ENCODE measurements at regions not wholly inside any gene's neighbourhood (a gene's known extent, or its start where the extent isn't known, plus 50 kb on each side); places are given as distances from the start of the nearest gene placed in this dataset.

- Histone ChIP-seq H3K4me3 (ENCODE audit: low read depth, low read length) (no peak overlapping the region), H3K9ac (ENCODE audit: low read depth, low read length) (no peak overlapping the region), H3K4me1 (ENCODE audit: control insufficient read depth, insufficient read depth, low read length) (peaks cover 2% of the 10 kb centered on the region), H3K27me3 (ENCODE audit: control insufficient read depth, insufficient read depth, low read length) (no peaks in the 10 kb centered on the region), H3K9me3 (ENCODE audit: control insufficient read depth, insufficient read depth, low read length) (no peaks in the 10 kb centered on the region), H3K36me3 (ENCODE audit: control insufficient read depth, insufficient read depth, low read length) (no peaks in the 10 kb centered on the region)
Observed at GRCh38 chr6:14328163-14328562, 210.6 kb downstream of the CD83 start.

GRCh38 chr6:14333556-14334305 lies 216.2 kb downstream of the CD83 start:
- no peaks in the 10 kb centered on the region for H3K36me3 ChIP-seq (ENCODE audit: control insufficient read depth, insufficient read depth, low read length)
- peaks cover 2% of the 10 kb centered on the region for H3K4me1 ChIP-seq (ENCODE audit: control insufficient read depth, insufficient read depth, low read length)
- H3K9me3 ChIP-seq (ENCODE audit: control insufficient read depth, insufficient read depth, low read length), result no peaks in the 10 kb centered on the region
- H3K9ac ChIP-seq (ENCODE audit: low read depth, low read length), result no peak overlapping the region
- H3K27me3 ChIP-seq (ENCODE audit: control insufficient read depth, insufficient read depth, low read length), result no peaks in the 10 kb centered on the region
- no peak overlapping the region for H3K4me3 ChIP-seq (ENCODE audit: low read depth, low read length)

DNA sequence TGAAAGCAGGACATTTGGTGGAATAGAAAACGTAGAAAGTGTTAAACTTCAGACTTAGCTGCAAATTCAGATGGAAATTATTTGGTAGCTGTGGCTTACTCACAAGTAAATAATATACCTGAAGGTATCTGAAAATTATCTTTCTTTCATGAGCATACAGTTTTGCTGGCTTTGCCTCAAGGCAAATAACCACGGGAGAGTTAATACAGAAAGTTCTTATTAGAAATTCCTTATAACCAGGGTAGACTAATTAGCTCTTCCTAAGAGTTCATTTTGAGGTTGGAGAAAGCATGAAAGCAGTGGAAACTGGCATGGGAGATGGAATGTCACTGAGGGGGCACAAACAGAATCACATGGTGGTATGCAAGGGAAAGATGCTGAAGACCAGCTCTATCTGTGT lies 217.5 kb downstream of the CD83 start:
- H3K4me1 ChIP-seq (ENCODE audit: control insufficient read depth, insufficient read depth, low read length), result peaks cover 6% of the 10 kb centered on the region
- H3K36me3 ChIP-seq (ENCODE audit: control insufficient read depth, insufficient read depth, low read length), result no peaks in the 10 kb centered on the region
- H3K4me3 ChIP-seq (ENCODE audit: low read depth, low read length), result no peak overlapping the region

DNA sequence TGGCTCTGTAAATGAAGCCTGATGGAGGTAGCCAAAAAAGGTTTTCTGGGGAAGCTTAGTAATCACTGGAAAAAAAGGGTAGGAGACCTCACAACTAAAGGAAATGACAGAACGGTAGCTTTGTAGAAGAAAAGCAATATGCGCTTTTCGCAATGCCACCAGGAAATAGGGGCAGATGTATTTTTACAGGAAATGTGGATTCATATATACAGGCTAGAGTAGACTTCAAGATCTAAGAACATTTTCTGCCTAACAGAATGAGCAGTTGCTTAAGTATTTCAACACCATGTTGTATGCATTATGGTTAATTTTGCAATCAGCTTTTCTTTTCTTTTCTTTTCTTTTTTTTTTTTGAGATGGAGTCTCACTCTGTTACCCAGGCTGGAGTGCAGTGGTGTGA lies 219.6 kb downstream of the CD83 start:
- Histone ChIP-seq H3K9ac (ENCODE audit: low read depth, low read length) (no peak overlapping the region), H3K4me3 (ENCODE audit: low read depth, low read length) (no peak overlapping the region), H3K27me3 (ENCODE audit: control insufficient read depth, insufficient read depth, low read length) (no peaks in the 10 kb centered on the region), H3K36me3 (ENCODE audit: control insufficient read depth, insufficient read depth, low read length) (no peaks in the 10 kb centered on the region), H3K9me3 (ENCODE audit: control insufficient read depth, insufficient read depth, low read length) (no peaks in the 10 kb centered on the region), H3K4me1 (ENCODE audit: control insufficient read depth, insufficient read depth, low read length) (peaks cover 3% of the 10 kb centered on the region)

More for the DNA sequence above, 217.5 kb downstream of the CD83 start:
- H3K9ac ChIP-seq (ENCODE audit: low read depth, low read length), result no peak overlapping the region
- H3K27me3 ChIP-seq (ENCODE audit: control insufficient read depth, insufficient read depth, low read length), result no peaks in the 10 kb centered on the region
- no peaks in the 10 kb centered on the region for H3K9me3 ChIP-seq (ENCODE audit: control insufficient read depth, insufficient read depth, low read length)

DNA sequence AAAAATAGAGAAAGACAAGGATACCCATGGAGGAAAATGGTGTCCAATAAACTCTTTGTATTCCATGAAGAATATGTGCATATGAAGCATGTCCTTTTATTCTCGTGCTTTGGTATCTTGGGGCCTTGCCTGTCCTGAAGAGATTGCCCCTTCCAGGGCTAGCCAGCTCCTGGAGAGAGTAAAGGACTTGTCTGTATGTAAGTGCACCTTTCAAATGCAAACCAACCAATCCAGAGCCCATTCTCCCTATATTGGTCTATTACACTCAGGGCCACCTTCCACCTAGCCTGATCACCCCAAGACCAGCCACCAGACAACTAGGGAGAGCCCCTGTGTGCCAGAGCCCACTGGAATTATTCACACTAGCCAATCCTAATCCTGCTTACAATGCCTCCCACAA lies 221.6 kb downstream of the CD83 start:
- no peaks in the 10 kb centered on the region for H3K9me3 ChIP-seq (ENCODE audit: control insufficient read depth, insufficient read depth, low read length)
- no peak overlapping the region for H3K9ac ChIP-seq (ENCODE audit: low read depth, low read length)
- H3K27me3 ChIP-seq (ENCODE audit: control insufficient read depth, insufficient read depth, low read length), result no peaks in the 10 kb centered on the region
- no peaks in the 10 kb centered on the region for H3K36me3 ChIP-seq (ENCODE audit: control insufficient read depth, insufficient read depth, low read length)
- peaks cover 3% of the 10 kb centered on the region for H3K4me1 ChIP-seq (ENCODE audit: control insufficient read depth, insufficient read depth, low read length)
- no peak overlapping the region for H3K4me3 ChIP-seq (ENCODE audit: low read depth, low read length)

DNA sequence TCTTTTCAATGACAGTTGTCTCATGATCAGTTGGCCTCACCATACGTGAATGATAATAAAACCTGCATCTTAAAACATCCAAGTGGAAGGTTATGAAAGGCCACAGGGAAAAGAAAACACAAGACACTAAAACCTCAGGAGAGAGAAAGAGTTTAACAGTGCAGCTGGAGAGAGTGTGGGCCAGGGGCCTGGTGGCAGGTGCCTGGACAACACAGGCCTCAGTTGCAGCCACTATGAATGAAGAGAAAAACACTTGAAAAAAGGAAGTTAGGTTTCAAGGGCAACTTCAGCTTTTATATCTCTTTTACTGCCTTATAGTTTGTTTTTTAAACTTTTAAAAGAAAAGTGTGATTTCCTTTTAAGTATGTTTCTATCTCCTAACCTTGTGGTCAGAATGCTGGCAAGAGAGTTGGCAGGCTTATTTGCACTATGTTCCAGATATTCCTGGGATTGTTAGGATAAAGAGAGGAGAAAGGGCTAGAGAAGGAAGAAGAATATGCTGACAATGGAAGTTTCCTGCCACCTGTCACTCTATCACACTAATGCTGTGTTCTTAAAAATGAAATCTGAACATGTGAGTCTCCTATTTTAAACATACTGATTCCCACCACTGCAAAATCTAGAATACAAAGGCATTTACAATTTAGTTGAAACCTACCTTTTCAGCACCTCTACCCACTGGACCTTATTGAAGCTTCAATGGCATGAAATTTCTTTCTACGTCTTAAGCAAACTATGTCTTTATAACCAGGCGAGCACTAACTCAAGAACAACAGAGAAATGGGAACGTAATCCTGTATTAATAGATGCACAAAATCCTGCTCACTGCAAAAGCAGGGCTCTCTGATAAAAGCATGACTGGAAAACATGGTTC lies 222.4 kb downstream of the CD83 start:
- H3K9ac ChIP-seq (ENCODE audit: low read depth, low read length), result no peak overlapping the region
- no peaks in the 10 kb centered on the region for H3K27me3 ChIP-seq (ENCODE audit: control insufficient read depth, insufficient read depth, low read length)
- peaks cover 3% of the 10 kb centered on the region for H3K4me1 ChIP-seq (ENCODE audit: control insufficient read depth, insufficient read depth, low read length)
- no peak overlapping the region for H3K4me3 ChIP-seq (ENCODE audit: low read depth, low read length)
- H3K9me3 ChIP-seq (ENCODE audit: control insufficient read depth, insufficient read depth, low read length), result no peaks in the 10 kb centered on the region
- H3K36me3 ChIP-seq (ENCODE audit: control insufficient read depth, insufficient read depth, low read length), result no peaks in the 10 kb centered on the region

GRCh38 chr6:14344486-14344885 lies 226.9 kb downstream of the CD83 start:
- H3K36me3 ChIP-seq (ENCODE audit: control insufficient read depth, insufficient read depth, low read length), result no peaks in the 10 kb centered on the region
- no peak overlapping the region for H3K9ac ChIP-seq (ENCODE audit: low read depth, low read length)
- H3K9me3 ChIP-seq (ENCODE audit: control insufficient read depth, insufficient read depth, low read length), result no peaks in the 10 kb centered on the region
- H3K27me3 ChIP-seq (ENCODE audit: control insufficient read depth, insufficient read depth, low read length), result no peaks in the 10 kb centered on the region
- no peak overlapping the region for H3K4me3 ChIP-seq (ENCODE audit: low read depth, low read length)
- H3K4me1 ChIP-seq (ENCODE audit: control insufficient read depth, insufficient read depth, low read length), result no peaks in the 10 kb centered on the region

- no peaks in the 10 kb centered on the region for H3K27me3 ChIP-seq (ENCODE audit: control insufficient read depth, insufficient read depth, low read length)
- no peaks in the 10 kb centered on the region for H3K36me3 ChIP-seq (ENCODE audit: control insufficient read depth, insufficient read depth, low read length)
- H3K4me3 ChIP-seq (ENCODE audit: low read depth, low read length), result no peak overlapping the region
- H3K9ac ChIP-seq (ENCODE audit: low read depth, low read length), result no peak overlapping the region
- H3K9me3 ChIP-seq (ENCODE audit: control insufficient read depth, insufficient read depth, low read length), result no peaks in the 10 kb centered on the region
- H3K4me1 ChIP-seq (ENCODE audit: control insufficient read depth, insufficient read depth, low read length), result no peaks in the 10 kb centered on the region
Observed at GRCh38 chr6:14348389-14348788, 230.8 kb downstream of the CD83 start.

- no peaks in the 10 kb centered on the region for H3K27me3 ChIP-seq (ENCODE audit: control insufficient read depth, insufficient read depth, low read length)
- H3K4me1 ChIP-seq (ENCODE audit: control insufficient read depth, insufficient read depth, low read length), result no peaks in the 10 kb centered on the region
- no peak overlapping the region for H3K4me3 ChIP-seq (ENCODE audit: low read depth, low read length)
- no peaks in the 10 kb centered on the region for H3K9me3 ChIP-seq (ENCODE audit: control insufficient read depth, insufficient read depth, low read length)
- no peak overlapping the region for H3K9ac ChIP-seq (ENCODE audit: low read depth, low read length)
- no peaks in the 10 kb centered on the region for H3K36me3 ChIP-seq (ENCODE audit: control insufficient read depth, insufficient read depth, low read length)
Observed at GRCh38 chr6:14349507-14349906, 231.9 kb downstream of the CD83 start.

GRCh38 chr6:14350210-14350609 lies 232.6 kb downstream of the CD83 start:
- no peaks in the 10 kb centered on the region for H3K4me1 ChIP-seq (ENCODE audit: control insufficient read depth, insufficient read depth, low read length)

GRCh38 chr6:14353281-14353680 lies 235.7 kb downstream of the CD83 start:
- H3K4me3 ChIP-seq (ENCODE audit: low read depth, low read length), result no peak overlapping the region
- H3K4me1 ChIP-seq (ENCODE audit: control insufficient read depth, insufficient read depth, low read length), result no peaks in the 10 kb centered on the region
- H3K9ac ChIP-seq (ENCODE audit: low read depth, low read length), result no peak overlapping the region
- H3K36me3 ChIP-seq (ENCODE audit: control insufficient read depth, insufficient read depth, low read length), result no peaks in the 10 kb centered on the region
- no peaks in the 10 kb centered on the region for H3K9me3 ChIP-seq (ENCODE audit: control insufficient read depth, insufficient read depth, low read length)
- no peaks in the 10 kb centered on the region for H3K27me3 ChIP-seq (ENCODE audit: control insufficient read depth, insufficient read depth, low read length)

More at GRCh38 chr6:14350210-14350609, 232.6 kb downstream of the CD83 start:
- Histone ChIP-seq H3K9ac (ENCODE audit: low read depth, low read length) (no peak overlapping the region), H3K36me3 (ENCODE audit: control insufficient read depth, insufficient read depth, low read length) (no peaks in the 10 kb centered on the region), H3K9me3 (ENCODE audit: control insufficient read depth, insufficient read depth, low read length) (no peaks in the 10 kb centered on the region), H3K27me3 (ENCODE audit: control insufficient read depth, insufficient read depth, low read length) (no peaks in the 10 kb centered on the region), H3K4me3 (ENCODE audit: low read depth, low read length) (no peak overlapping the region)

DNA sequence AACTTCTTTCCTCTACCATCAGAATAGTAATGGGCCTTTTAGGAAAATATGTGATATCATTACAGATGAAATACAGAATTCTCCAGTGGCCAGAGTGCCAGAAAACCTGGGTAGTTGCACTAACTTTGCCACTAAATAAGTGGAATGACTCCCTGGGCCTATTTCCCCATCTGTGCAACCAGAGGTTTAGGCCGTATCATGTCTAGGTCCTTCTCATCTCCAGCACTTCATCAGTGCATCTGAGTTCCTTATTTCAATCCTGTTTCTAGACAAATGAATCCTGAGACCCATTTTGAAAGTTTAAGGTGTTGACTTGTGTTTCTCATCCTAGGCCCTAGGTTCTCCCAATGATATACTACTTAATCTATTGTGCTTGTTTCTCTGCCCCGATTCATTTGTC lies 236.2 kb downstream of the CD83 start:
- Histone ChIP-seq H3K9me3 (ENCODE audit: control insufficient read depth, insufficient read depth, low read length) (no peaks in the 10 kb centered on the region), H3K4me1 (ENCODE audit: control insufficient read depth, insufficient read depth, low read length) (peaks cover 3% of the 10 kb centered on the region), H3K27me3 (ENCODE audit: control insufficient read depth, insufficient read depth, low read length) (no peaks in the 10 kb centered on the region), H3K4me3 (ENCODE audit: low read depth, low read length) (no peak overlapping the region), H3K36me3 (ENCODE audit: control insufficient read depth, insufficient read depth, low read length) (no peaks in the 10 kb centered on the region), H3K9ac (ENCODE audit: low read depth, low read length) (no peak overlapping the region)
